Uterus (tissue), 2 donors: ENCODE measurements at regions not wholly inside any gene's neighbourhood (a gene's known extent, or its start where the extent isn't known, plus 50 kb on each side); places are given as distances from the start of the nearest gene placed in this dataset.

Experiments used
- POLR2A ChIP-seq, 2 donors: fragments of 450-650 bp; IDR thresholded peaks; one replicate each; pipeline ENCODE4 v1.6.1; 2016; ENCODE audit warnings: antibody characterized with exemption in 2 of 2, mild to moderate bottlenecking in 1 of 2, moderate library complexity in 1 of 2
- TF ChIP-seq, protein P1 (sequence below), 4 experiments: fragments of 200-600 bp in 2 of 4; fragments of 450-650 bp in 2 of 4; sonication (generic) in 2 of 4; IDR thresholded peaks; one replicate each; pipeline ENCODE4 v1.5.1; 2016 to 2019; ENCODE audit warnings: antibody characterized with exemption in 4 of 4, mild to moderate bottlenecking in 2 of 4, moderate library complexity in 1 of 4

- TF ChIP-seq, protein P1, sequence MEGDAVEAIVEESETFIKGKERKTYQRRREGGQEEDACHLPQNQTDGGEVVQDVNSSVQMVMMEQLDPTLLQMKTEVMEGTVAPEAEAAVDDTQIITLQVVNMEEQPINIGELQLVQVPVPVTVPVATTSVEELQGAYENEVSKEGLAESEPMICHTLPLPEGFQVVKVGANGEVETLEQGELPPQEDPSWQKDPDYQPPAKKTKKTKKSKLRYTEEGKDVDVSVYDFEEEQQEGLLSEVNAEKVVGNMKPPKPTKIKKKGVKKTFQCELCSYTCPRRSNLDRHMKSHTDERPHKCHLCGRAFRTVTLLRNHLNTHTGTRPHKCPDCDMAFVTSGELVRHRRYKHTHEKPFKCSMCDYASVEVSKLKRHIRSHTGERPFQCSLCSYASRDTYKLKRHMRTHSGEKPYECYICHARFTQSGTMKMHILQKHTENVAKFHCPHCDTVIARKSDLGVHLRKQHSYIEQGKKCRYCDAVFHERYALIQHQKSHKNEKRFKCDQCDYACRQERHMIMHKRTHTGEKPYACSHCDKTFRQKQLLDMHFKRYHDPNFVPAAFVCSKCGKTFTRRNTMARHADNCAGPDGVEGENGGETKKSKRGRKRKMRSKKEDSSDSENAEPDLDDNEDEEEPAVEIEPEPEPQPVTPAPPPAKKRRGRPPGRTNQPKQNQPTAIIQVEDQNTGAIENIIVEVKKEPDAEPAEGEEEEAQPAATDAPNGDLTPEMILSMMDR (IDR thresholded peaks at IDR 0.05), result no peak
- no peak for TF ChIP-seq POLR2A (IDR thresholded peaks at IDR 0.05)
Observed at GRCh38 chr2:81266106-81266505, 961.6 kb upstream of the LRRTM1 start.
